NCI-H1417 (cell line): ENCODE measurements at regions not wholly inside any gene's neighbourhood (a gene's known extent, or its start where the extent isn't known, plus 50 kb on each side); places are given as distances from the start of the nearest gene placed in this dataset.
"Not testable (repeated sequence)": the region's sequence is repeated elsewhere in the genome, so short reads cannot be mapped to it uniquely, and the experiment has no call there.

ENCODE experiments used
- DNase-seq, 3 experiments: peaks; one replicate each; lab custom pipeline; 2025; lab: John Stamatoyannopoulos, UW

DNA sequence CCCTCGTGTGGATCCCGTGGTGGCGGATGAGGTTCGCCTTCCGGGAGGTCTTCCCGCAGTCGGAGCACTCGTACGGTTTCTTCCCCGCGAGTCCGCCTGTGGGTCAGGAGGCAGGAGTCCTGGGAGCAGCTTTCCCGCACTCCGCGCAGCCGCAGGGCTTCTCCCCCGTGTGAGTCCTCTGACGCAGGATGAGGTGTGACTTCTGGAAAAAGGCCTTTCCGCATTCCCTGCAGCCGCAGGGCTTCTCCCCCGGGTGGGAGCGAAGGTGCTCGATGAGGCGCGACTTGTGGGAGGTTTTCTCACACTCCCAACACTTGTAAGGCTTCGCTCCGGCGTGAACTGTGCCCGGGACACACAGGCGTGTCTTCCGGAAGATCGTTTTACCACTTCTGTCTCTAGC lies 68.8 kb upstream of the WIPI2 start:
- DNase-seq = not testable (repeated sequence)

DNA sequence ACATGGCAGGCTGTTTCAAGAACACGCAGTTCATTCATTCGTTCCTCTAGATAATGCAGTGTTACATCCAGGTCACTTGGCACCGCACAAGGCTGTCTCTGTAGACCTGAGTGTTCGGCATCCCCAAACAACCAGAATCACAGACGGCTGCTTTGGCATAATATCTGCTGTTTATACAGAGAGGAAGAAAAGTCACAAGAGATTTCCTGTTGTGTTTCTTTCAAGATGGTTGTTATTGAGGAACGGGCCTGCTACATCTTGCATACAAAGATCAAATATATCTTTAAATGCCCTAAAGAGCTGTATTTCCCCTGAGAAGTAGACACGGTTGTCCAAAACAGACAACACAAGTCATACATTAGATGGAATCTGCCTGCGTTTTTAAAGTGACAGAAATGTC lies 58.8 kb upstream of the WIPI2 start:
- DNase-seq = not testable (repeated sequence)

DNA sequence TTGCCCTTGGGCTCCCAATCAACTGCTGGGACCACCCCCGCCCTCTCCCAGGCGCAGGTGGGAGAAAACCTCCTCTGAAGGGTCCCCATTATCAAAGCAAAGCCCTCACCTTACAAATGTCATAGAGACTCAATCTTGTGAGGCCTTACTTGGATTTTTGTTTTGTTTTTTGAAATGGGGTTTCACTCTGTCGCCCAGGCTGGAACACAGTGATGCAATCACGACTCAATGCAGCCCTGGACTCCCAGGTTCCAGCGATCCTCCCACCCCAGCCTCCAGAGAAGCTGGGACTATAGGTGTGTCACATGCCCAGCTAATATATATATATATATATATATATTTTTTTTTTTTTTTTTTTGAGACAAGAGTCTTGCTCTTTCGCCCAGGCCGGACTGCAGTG lies 57.5 kb upstream of the WIPI2 start:
- no peak for DNase-seq

DNA sequence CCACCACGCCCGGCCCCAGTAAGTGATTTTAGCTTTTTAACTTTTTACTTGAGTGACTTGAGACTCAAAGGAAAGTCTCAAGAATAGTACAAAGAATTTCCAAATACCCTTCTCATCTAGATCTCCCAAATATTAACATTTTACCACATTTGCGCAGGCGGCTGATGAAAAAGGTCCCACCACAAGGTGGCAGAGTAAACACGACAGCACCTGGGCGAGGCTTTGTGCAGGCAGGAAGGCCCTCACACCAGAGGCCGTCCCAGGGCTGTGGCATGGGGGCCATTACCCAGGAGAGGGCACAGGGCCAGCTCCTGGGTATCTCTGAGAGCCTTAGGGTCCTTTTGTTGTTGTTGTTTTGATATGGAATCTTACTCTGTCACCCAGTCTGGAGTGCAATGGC lies 50.0 kb upstream of the WIPI2 start:
- peak; percentile 8 to 56 (median 19) for DNase-seq
